HuH-7.5 (cell line): ENCODE measurements at regions not wholly inside any gene's neighbourhood (a gene's known extent, or its start where the extent isn't known, plus 50 kb on each side); places are given as distances from the start of the nearest gene placed in this dataset.
"Not testable (repeated sequence)": the region's sequence is repeated elsewhere in the genome, so short reads cannot be mapped to it uniquely, and the experiment has no call there.

Experiments used
- DNase-seq: peaks from one replicate; pipeline ENCODE4 v3.0.0; 2011; ENCODE audit warnings: low spot score

GRCh38 chr13:65154661-65155447, 2075.3 kb downstream of the PCDH9 start:
- no peak for DNase-seq

- DNase-seq = no peak
Measured at GRCh38 chr13:65149687-65150086, 2080.4 kb downstream of the PCDH9 start.

- no peak for DNase-seq
Measured at GRCh38 chr13:65143920-65144319, 2086.2 kb downstream of the PCDH9 start.

GRCh38 chr13:65133094-65133493, 2097.0 kb downstream of the PCDH9 start:
- DNase-seq = no peak

- no peak for DNase-seq
Measured at GRCh38 chr13:65125236-65125635, 2104.9 kb downstream of the PCDH9 start.

GRCh38 chr13:65112531-65112941, 2117.6 kb downstream of the PCDH9 start:
- no peak for DNase-seq

- no peak for DNase-seq
Measured at GRCh38 chr13:65112123-65112522, 2118.0 kb downstream of the PCDH9 start.

GRCh38 chr13:65111223-65111622, 2118.9 kb downstream of the PCDH9 start:
- DNase-seq = no peak

- not testable (repeated sequence) for DNase-seq
Measured at GRCh38 chr13:65104436-65104835, 2125.7 kb downstream of the PCDH9 start.

- DNase-seq = no peak
Measured at GRCh38 chr13:65103351-65103750, 2126.8 kb downstream of the PCDH9 start.

- DNase-seq = no peak
Measured at GRCh38 chr13:65095161-65096082, 2134.7 kb downstream of the PCDH9 start.

- no peak for DNase-seq
Measured at GRCh38 chr13:65093357-65093756, 2136.8 kb downstream of the PCDH9 start.

- no peak for DNase-seq
Measured at GRCh38 chr13:65091031-65091430, 2139.1 kb downstream of the PCDH9 start.

GRCh38 chr13:65090186-65090585, 2139.9 kb downstream of the PCDH9 start:
- no peak for DNase-seq

GRCh38 chr13:65088906-65089305, 2141.2 kb downstream of the PCDH9 start:
- no peak for DNase-seq

GRCh38 chr13:65085977-65086376, 2144.2 kb downstream of the PCDH9 start:
- DNase-seq = no peak

- no peak for DNase-seq
Measured at GRCh38 chr13:65074248-65074647, 2155.9 kb downstream of the PCDH9 start.

- no peak for DNase-seq
Measured at GRCh38 chr13:65064967-65065366, 2165.2 kb downstream of the PCDH9 start.

- DNase-seq = no peak
Measured at GRCh38 chr13:65063753-65064152, 2166.4 kb downstream of the PCDH9 start.

GRCh38 chr13:65057986-65058385, 2172.2 kb downstream of the PCDH9 start:
- no peak for DNase-seq

- DNase-seq = no peak
Measured at GRCh38 chr13:65054277-65054676, 2175.9 kb downstream of the PCDH9 start.

- DNase-seq = no peak
Measured at GRCh38 chr13:65036999-65037398, 2193.1 kb downstream of the PCDH9 start.

GRCh38 chr13:65035302-65035701, 2194.8 kb downstream of the PCDH9 start:
- no peak for DNase-seq
